ENCODE measurements at regions not wholly inside any gene's neighbourhood (a gene's known extent, or its start where the extent isn't known, plus 50 kb on each side); places are given as distances from the start of the nearest gene placed in this dataset.
A peak's percentile ranks its signal among the peaks of the same experiment; 100 is the strongest.

GRCh38 chr18:41206341-41206830, 748.6 kb upstream of the PIK3C3 start:
- H3K27me3 ChIP-seq (replicated peaks in 1 of 4; ENCODE audit: control insufficient read depth in 3 of 4, extremely low read depth in 1 of 4, insufficient read depth in 3 of 4, low read length in 3 of 4): no peaks in the 10 kb centered on the region
- no peak overlapping the region for H2AFZ ChIP-seq (ENCODE audit: low read length)
- H4K91ac ChIP-seq (replicated peaks; ENCODE audit: insufficient read length, low read length): no peak overlapping the region
- H3K4ac ChIP-seq (replicated peaks; ENCODE audit: insufficient read length, low read depth, low read length): no peak overlapping the region
- POLR2A ChIA-PET (ENCODE audit: partially characterized antibody): no interaction called here
- H3K56ac ChIP-seq (replicated peaks; ENCODE audit: insufficient read length, low read depth, low read length): no peak overlapping the region
- H2BK120ac ChIP-seq (replicated peaks; ENCODE audit: low read depth, low read length): peak overlapping the region; percentile 64
- CTCF ChIA-PET (ENCODE audit: partially characterized antibody): no interaction called here
- H3K4me1 ChIP-seq (replicated peaks in 1 of 4; ENCODE audit: control insufficient read depth in 3 of 4, insufficient read depth in 4 of 4, low read length in 3 of 4): no peaks in the 10 kb centered on the region
- 91% methylated on average over 4 of the region's 4 CpGs; no CpG with 5 or more reads in 1 of the 2 experiments for WGBS, 2 experiments (ENCODE audit: extremely low coverage in 1 of 2, insufficient coverage in 1 of 2, insufficient read length in 1 of 2, insufficient replicate concordance in 2 of 2, low coverage in 1 of 2, low lambda C conversion rate in 2 of 2, missing lambda C conversion rate in 1 of 2)
- H2AK5ac ChIP-seq (ENCODE audit: low read depth, low read length): no peak overlapping the region
- DNase-seq (ENCODE audit: low read depth in 1 of 2, low spot score in 2 of 2): no peak
- no peak overlapping the region for H2BK20ac ChIP-seq (ENCODE audit: low read length)
- no peak overlapping the region for H4K8ac ChIP-seq (ENCODE audit: extremely low read depth, insufficient read depth, low read length)
- no peak overlapping the region for H3K27ac ChIP-seq (ENCODE audit: low read depth, low read length)
- H3K79me1 ChIP-seq (ENCODE audit: low read depth, low read length): no peaks in the 10 kb centered on the region
- no peak overlapping the region for H3K4me3 ChIP-seq (ENCODE audit: extremely low read depth in 1 of 4, insufficient read depth in 2 of 4, low read depth in 3 of 4, low read length in 4 of 4)
- H3K9me3 ChIP-seq (ENCODE audit: insufficient read depth in 2 of 2, low read depth in 1 of 2, low read length in 1 of 2): no peaks in the 10 kb centered on the region
- H3K9ac ChIP-seq (replicated peaks in 1 of 4; ENCODE audit: extremely low read depth in 1 of 4, low read depth in 3 of 4, low read length in 3 of 4): no peak overlapping the region
- no peak overlapping the region for H3K4me2 ChIP-seq (ENCODE audit: insufficient read depth in 1 of 2, low read depth in 2 of 2, low read length in 2 of 2)
- H4K5ac ChIP-seq (ENCODE audit: insufficient read length, low read depth, low read length): no peak overlapping the region
- FAIRE-seq: no peak
- no peaks in the 10 kb centered on the region for H3K23me2 ChIP-seq (ENCODE audit: low read depth, low read length)
- no peaks in the 10 kb centered on the region for H4K20me1 ChIP-seq (replicated peaks in 1 of 2; ENCODE audit: control insufficient read depth in 1 of 2, insufficient read depth in 2 of 2, low read length in 2 of 2)
- no peaks in the 10 kb centered on the region for H3K36me3 ChIP-seq (ENCODE audit: control insufficient read depth in 2 of 4, insufficient read depth in 4 of 4, low read length in 3 of 4)
- no peak overlapping the region for H2BK15ac ChIP-seq (ENCODE audit: low read length)
- H3K23ac ChIP-seq (ENCODE audit: insufficient read length): no peak overlapping the region
- H2BK12ac ChIP-seq (ENCODE audit: low read depth, low read length): no peak overlapping the region
- H3K79me2 ChIP-seq (ENCODE audit: control insufficient read depth in 1 of 2, insufficient read depth in 2 of 2, low read length in 2 of 2): no peaks in the 10 kb centered on the region
- H3K14ac ChIP-seq (ENCODE audit: insufficient read length): no peak overlapping the region
- H2BK5ac ChIP-seq (ENCODE audit: low read depth, low read length): no peak overlapping the region
- H3K18ac ChIP-seq (ENCODE audit: extremely low read depth, low read length): no peak overlapping the region
- TF ChIP-seq CHD2 (IDR thresholded peaks at IDR 0.05; ENCODE audit: low read length) (no peak), RBBP5 (IDR thresholded peaks at IDR 0.05; ENCODE audit: borderline replicate concordance, low read depth, low read length) (no peak), SP2 (IDR thresholded peaks at IDR 0.05; ENCODE audit: low read length) (no peak), CREB1 (IDR thresholded peaks at IDR 0.05) (no peak), SIRT6 (IDR thresholded peaks at IDR 0.05; ENCODE audit: low read length) (no peak), JUN (IDR thresholded peaks at IDR 0.05; ENCODE audit: low read depth, low read length) (no peak), TAF7 (optimal IDR thresholded peaks at IDR 0.05; ENCODE audit: borderline replicate concordance, low read depth, low read length) (no peak), MAX (IDR thresholded peaks at IDR 0.05) (no peak), SP4 (IDR thresholded peaks at IDR 0.05; ENCODE audit: low read length) (no peak), TEAD4 (IDR thresholded peaks at IDR 0.05; ENCODE audit: low read depth, low read length) (no peak), KDM1A (IDR thresholded peaks at IDR 0.05; ENCODE audit: borderline replicate concordance, low read length) (no peak), BCL11A (IDR thresholded peaks at IDR 0.05; ENCODE audit: low read depth in 2 of 2, low read length in 2 of 2) (no peak), HDAC6 (IDR thresholded peaks at IDR 0.05; ENCODE audit: low read depth, low read length) (no peak), TCF12 (IDR thresholded peaks at IDR 0.05; ENCODE audit: low read depth, low read length) (no peak), JUND (IDR thresholded peaks at IDR 0.05; ENCODE audit: low read length) (no peak), SIX5 (IDR thresholded peaks at IDR 0.05; ENCODE audit: low read depth, low read length) (no peak), GTF2F1 (IDR thresholded peaks at IDR 0.05; ENCODE audit: borderline replicate concordance, low read depth, low read length) (no peak), EGR1 (IDR thresholded peaks at IDR 0.05; ENCODE audit: borderline replicate concordance, low read depth, low read length) (no peak)

Data from H1 (cell line).